Fibroblast of lung (primary cell): ENCODE measurements at regions not wholly inside any gene's neighbourhood (a gene's known extent, or its start where the extent isn't known, plus 50 kb on each side); places are given as distances from the start of the nearest gene placed in this dataset.
"Not testable (repeated sequence)": the region's sequence is repeated elsewhere in the genome, so short reads cannot be mapped to it uniquely, and the experiment has no call there.

Source experiments
- DNase-seq, 2 donors: peaks; one replicate each; pipeline versions ENCODE4 v3.0.0 to v3.0.0-alpha.2; 2010; ENCODE audit warnings: low read depth in 2 of 2
- H2AFZ ChIP-seq: 2 replicates; pipeline ENCODE4 v1.5.1; 2012; ENCODE audit warnings: low read length, control low read depth, inconsistent platforms
- H3K27ac ChIP-seq: 2 replicates; pipeline ENCODE4 v1.5.1; 2011; ENCODE audit warnings: low read length, control low read depth; ENCODE audit not compliant: insufficient read depth
- H3K27me3 ChIP-seq: 2 replicates; pipeline ENCODE4 v1.5.1; 2011; ENCODE audit warnings: mild to moderate bottlenecking, low read length; ENCODE audit not compliant: control insufficient read depth, insufficient read depth
- H3K36me3 ChIP-seq: 2 replicates; pipeline ENCODE4 v1.5.1; 2011; ENCODE audit warnings: low read length; ENCODE audit not compliant: control insufficient read depth, insufficient read depth
- H3K4me1 ChIP-seq: 2 replicates; pipeline ENCODE4 v1.5.1; 2011; ENCODE audit warnings: low read length; ENCODE audit not compliant: control insufficient read depth, insufficient read depth; ENCODE audit errors: extremely low read depth
- H3K4me2 ChIP-seq: 2 replicates; pipeline ENCODE4 v1.5.1; 2011; ENCODE audit warnings: low read length, control low read depth; ENCODE audit not compliant: insufficient read depth; ENCODE audit errors: extremely low read depth
- H3K4me3 ChIP-seq, 4 experiments: fragments of 200-600 bp in 1 of 4; sonication (generic) in 1 of 4; replicated peaks in 1 of 4; 2 replicates each; pipeline ENCODE4 v1.5.1; 2011 to 2016; ENCODE audit warnings: low read length in 4 of 4, low read depth in 3 of 4, mild to moderate bottlenecking in 3 of 4, control low read depth in 2 of 4, inconsistent platforms in 1 of 4, mixed read lengths in 1 of 4; ENCODE audit not compliant: insufficient read depth in 1 of 4; ENCODE audit errors: control extremely low read depth in 1 of 4
- H3K79me2 ChIP-seq: 2 replicates; pipeline ENCODE4 v1.5.1; 2012; ENCODE audit warnings: mild to moderate bottlenecking, low read length, inconsistent platforms; ENCODE audit not compliant: control insufficient read depth, insufficient read depth
- H3K9ac ChIP-seq: 2 replicates; pipeline ENCODE4 v1.5.1; 2011; ENCODE audit warnings: mild to moderate bottlenecking, low read length, control low read depth; ENCODE audit not compliant: insufficient read depth
- H3K9me3 ChIP-seq: 2 replicates; pipeline ENCODE4 v1.5.1; 2012; ENCODE audit warnings: low read depth, low read length; ENCODE audit not compliant: control insufficient read depth, insufficient read depth
- H4K20me1 ChIP-seq: 2 replicates; pipeline ENCODE4 v1.5.1; 2011; ENCODE audit warnings: low read length; ENCODE audit not compliant: control insufficient read depth, insufficient read depth; ENCODE audit errors: extremely low read depth
- EZH2 ChIP-seq: IDR thresholded peaks from 2 replicates; pipeline ENCODE4 v1.5.1; 2012; ENCODE audit warnings: low read length, control low read depth, mild to moderate bottlenecking; ENCODE audit errors: missing control alignments
- TF ChIP-seq, protein P1 (sequence below), 2 donors: IDR thresholded peaks in 1 of 2; conservative IDR thresholded peaks in 1 of 2; 1 replicate in 1 of 2; 2 replicates in 1 of 2; pipeline ENCODE4 v1.5.1; 2011 to 2012; ENCODE audit warnings: low read length in 2 of 2, control low read depth in 1 of 2, inconsistent platforms in 1 of 2, low read depth in 1 of 2, mild to moderate bottlenecking in 1 of 2

DNA sequence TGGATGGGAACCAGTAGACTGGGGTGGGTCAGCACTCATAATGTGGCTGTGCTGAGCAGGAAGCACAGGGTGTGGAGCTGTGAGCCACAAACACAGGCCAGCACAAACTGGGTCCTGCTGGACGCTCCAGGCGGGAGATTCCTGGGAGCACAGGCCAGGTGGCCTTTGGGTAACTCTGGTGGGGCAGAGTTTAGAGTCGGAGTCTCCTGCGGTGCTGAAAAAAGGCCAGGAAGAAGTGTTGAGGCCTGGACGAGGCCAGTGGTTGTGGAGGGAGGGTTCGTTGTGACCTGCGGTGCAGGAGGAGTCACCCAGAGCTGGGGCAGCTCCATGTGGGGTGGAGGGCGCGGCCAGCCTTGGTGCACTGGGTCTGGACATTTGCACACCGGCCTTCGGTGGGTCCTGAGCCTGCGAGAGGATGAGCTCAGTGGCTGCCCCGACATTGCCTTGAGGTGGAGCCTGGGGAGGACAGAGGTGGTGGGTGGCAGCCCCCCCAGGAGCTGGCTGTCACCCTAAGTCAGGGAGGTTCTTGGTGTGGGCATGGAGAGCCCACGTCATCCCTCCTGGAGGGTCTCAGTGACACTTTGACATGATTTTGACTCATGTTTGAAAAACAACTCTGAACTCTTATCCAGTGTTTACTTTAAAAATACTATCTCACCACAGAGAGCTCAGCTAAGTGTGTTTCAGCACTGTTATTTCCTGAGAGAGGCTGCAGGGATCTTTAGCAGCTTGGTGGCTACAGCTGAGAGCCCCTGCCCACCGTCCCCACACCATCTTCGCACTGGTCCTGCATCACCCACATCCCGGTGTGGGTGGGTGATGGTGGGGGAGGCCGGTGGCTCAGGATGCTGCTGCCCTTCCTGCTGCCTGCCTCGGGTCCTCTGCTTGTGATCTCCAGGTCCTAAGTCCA is 98.7 kb downstream of the NPIPB11 start:
- Histone ChIP-seq H3K27me3 (no peaks in the 10 kb centered on the region), H3K36me3 (no peaks in the 10 kb centered on the region), H3K9me3 (no peaks in the 10 kb centered on the region), H4K20me1 (no peaks in the 10 kb centered on the region), H3K4me3 (no peak overlapping the region), H2AFZ (no peak overlapping the region), H3K4me1 (peaks cover 16% of the 10 kb centered on the region), H3K9ac (no peak overlapping the region), H3K27ac (no peak overlapping the region), H3K4me2 (peak overlapping the region; percentile 29), H3K79me2 (no peaks in the 10 kb centered on the region)
- TF ChIP-seq, protein P1, sequence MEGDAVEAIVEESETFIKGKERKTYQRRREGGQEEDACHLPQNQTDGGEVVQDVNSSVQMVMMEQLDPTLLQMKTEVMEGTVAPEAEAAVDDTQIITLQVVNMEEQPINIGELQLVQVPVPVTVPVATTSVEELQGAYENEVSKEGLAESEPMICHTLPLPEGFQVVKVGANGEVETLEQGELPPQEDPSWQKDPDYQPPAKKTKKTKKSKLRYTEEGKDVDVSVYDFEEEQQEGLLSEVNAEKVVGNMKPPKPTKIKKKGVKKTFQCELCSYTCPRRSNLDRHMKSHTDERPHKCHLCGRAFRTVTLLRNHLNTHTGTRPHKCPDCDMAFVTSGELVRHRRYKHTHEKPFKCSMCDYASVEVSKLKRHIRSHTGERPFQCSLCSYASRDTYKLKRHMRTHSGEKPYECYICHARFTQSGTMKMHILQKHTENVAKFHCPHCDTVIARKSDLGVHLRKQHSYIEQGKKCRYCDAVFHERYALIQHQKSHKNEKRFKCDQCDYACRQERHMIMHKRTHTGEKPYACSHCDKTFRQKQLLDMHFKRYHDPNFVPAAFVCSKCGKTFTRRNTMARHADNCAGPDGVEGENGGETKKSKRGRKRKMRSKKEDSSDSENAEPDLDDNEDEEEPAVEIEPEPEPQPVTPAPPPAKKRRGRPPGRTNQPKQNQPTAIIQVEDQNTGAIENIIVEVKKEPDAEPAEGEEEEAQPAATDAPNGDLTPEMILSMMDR (conservative IDR thresholded peaks at IDR 0.05 in 1 of 2, IDR thresholded peaks at IDR 0.05 in 1 of 2; ENCODE audit: low read depth in 1 of 2, low read length in 2 of 2) = no peak
- no peak for TF ChIP-seq EZH2
- peak; percentile 66 to 76 for DNase-seq

DNA sequence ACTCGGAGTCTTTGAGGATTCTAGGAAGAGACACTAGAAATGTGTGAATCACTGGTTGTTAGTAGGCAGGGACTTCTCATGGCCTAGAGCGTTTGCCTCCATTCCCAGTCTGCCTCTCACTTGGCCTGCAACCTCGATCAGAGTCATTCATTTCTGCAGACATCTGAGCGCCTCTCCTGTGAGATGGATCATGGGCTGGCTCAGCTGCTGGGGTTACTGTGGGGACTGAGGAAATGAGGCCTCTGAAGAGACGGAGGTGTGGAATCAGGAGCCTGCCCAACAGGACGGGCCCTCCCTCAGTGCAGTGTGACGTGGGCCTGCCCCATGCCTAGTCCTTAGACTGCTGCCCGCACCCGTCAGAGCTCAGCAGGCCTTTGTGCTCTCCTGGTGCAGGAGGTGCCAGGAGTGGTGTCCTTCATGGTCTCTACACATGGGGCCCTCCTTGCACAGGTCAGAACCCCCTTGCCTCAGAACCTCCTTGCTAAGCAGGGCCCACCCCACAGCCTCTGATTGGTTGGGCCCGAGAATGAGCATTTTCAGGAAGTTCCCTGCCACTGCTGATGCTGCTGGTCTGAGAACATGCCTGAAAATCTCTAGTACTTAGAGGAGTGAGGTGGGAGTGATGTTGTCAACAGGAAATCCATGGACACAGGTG is 99.4 kb downstream of the NPIPB11 start:
- Histone ChIP-seq H3K4me1 (peaks cover 16% of the 10 kb centered on the region), H3K79me2 (no peaks in the 10 kb centered on the region), H3K36me3 (no peaks in the 10 kb centered on the region), H3K4me2 (no peak overlapping the region), H3K27ac (no peak overlapping the region), H3K27me3 (no peaks in the 10 kb centered on the region), H4K20me1 (no peaks in the 10 kb centered on the region), H2AFZ (no peak overlapping the region), H3K4me3 (no peak overlapping the region), H3K9ac (no peak overlapping the region), H3K9me3 (no peaks in the 10 kb centered on the region)
- TF ChIP-seq, protein P1 (conservative IDR thresholded peaks at IDR 0.05 in 1 of 2, IDR thresholded peaks at IDR 0.05 in 1 of 2; ENCODE audit: low read depth in 1 of 2, low read length in 2 of 2) = no peak
- peak; percentile 19 to 53 for DNase-seq

DNA sequence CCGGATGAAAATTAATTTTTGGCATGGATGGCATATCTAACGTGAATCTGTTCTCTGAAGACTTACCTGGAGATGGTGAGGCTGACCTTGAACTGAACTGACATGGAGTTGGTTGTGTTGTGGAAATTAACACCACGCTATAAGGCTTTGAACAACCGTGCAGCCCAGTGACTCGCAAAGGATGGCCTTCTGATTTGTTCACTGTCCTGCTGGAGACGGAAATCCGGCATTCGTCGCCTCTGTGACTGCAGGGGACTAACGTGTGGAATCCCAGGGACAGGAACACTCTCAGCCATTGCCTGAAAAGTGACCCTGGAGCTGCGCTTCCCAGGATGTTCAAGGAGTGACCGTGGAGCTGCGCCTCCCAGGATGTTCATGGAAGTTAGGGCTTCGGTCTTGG is 100.3 kb downstream of the NPIPB11 start:
- Histone ChIP-seq H3K4me3 (no peak overlapping the region), H3K9ac (no peak overlapping the region), H4K20me1 (no peaks in the 10 kb centered on the region), H3K4me2 (no peak overlapping the region), H2AFZ (no peak overlapping the region), H3K79me2 (no peaks in the 10 kb centered on the region), H3K27me3 (no peaks in the 10 kb centered on the region), H3K9me3 (no peaks in the 10 kb centered on the region), H3K36me3 (no peaks in the 10 kb centered on the region), H3K27ac (no peak overlapping the region), H3K4me1 (peaks cover 16% of the 10 kb centered on the region)
- no peak for TF ChIP-seq EZH2
- TF ChIP-seq, protein P1 (conservative IDR thresholded peaks at IDR 0.05 in 1 of 2, IDR thresholded peaks at IDR 0.05 in 1 of 2; ENCODE audit: low read depth in 1 of 2, low read length in 2 of 2) = no peak
- DNase-seq = no peak

DNA sequence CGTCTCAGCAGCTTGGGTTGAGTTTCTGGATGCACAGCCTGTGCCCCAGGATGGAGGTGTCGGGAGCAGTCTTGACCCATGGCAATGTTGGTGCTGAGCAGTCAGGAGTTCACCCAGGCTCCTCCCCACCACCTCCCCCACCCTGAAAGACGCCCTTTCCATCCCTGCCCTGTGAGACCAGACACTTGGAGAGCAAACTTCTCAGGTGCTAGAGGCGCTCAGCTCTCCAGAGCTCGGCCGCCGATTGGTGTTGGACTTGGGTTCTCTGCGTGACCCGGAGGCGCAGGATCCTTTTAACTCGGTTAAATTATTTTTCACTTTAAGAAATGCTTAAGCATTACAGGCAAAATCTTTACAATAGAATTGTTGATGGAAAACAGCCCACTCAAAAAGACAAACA is 101.5 kb downstream of the NPIPB11 start:
- H3K27ac ChIP-seq, H4K20me1 ChIP-seq, H2AFZ ChIP-seq, H3K79me2 ChIP-seq, DNase-seq, H3K4me3 ChIP-seq, H3K9ac ChIP-seq, H3K9me3 ChIP-seq, H3K27me3 ChIP-seq, H3K4me2 ChIP-seq, H3K36me3 ChIP-seq: not testable (repeated sequence)
- peaks cover 17% of the 10 kb centered on the region for H3K4me1 ChIP-seq
